DND-41 (cell line): ENCODE measurements at regions not wholly inside any gene's neighbourhood (a gene's known extent, or its start where the extent isn't known, plus 50 kb on each side); places are given as distances from the start of the nearest gene placed in this dataset.
"Not testable (repeated sequence)": the region's sequence is repeated elsewhere in the genome, so short reads cannot be mapped to it uniquely, and the experiment has no call there.

Experiments used
- ATAC-seq: fragments of 200-7000 bp; cut with Tn5 transposase; 3 replicates; pipeline ENCODE4 v1.9.1; 2021; ENCODE audit warnings: low read depth; ENCODE audit not compliant: insufficient read depth
- DNase-seq: peaks from one replicate; pipeline ENCODE4 v3.0.0-alpha.2; 2020
- H2AFZ ChIP-seq: 2 replicates; pipeline ENCODE4 v1.6.0; 2012; ENCODE audit warnings: low read depth, low read length
- H3K27ac ChIP-seq: 2 replicates; pipeline ENCODE4 v1.5.1; 2012; ENCODE audit warnings: low read length, inconsistent platforms
- H3K27me3 ChIP-seq: fragments of 200-600 bp; sonication (generic); 2 replicates; pipeline ENCODE4 v1.6.0; 2012; ENCODE audit warnings: low read length, mild to moderate bottlenecking, inconsistent platforms; ENCODE audit not compliant: insufficient read depth, poor library complexity
- H3K36me3 ChIP-seq: 2 replicates; pipeline ENCODE4 v1.5.1; 2012; ENCODE audit warnings: low read length, inconsistent platforms; ENCODE audit not compliant: insufficient read depth
- H3K4me1 ChIP-seq: 2 replicates; pipeline ENCODE4 v1.5.1; 2012; ENCODE audit warnings: mild to moderate bottlenecking, low read length; ENCODE audit not compliant: insufficient read depth
- H3K4me2 ChIP-seq: 2 replicates; pipeline ENCODE4 v1.6.0; 2012; ENCODE audit warnings: mild to moderate bottlenecking, moderate library complexity, low read length, inconsistent platforms; ENCODE audit not compliant: insufficient read depth
- H3K4me3 ChIP-seq, 2 experiments: fragments of 200-600 bp in 1 of 2; shearing (Covaris generic) in 1 of 2; 2 replicates each; pipeline ENCODE4 v1.5.1; 2012 to 2016; ENCODE audit warnings: inconsistent platforms in 2 of 2, low read length in 2 of 2, mild to moderate bottlenecking in 2 of 2, low read depth in 1 of 2, moderate library complexity in 1 of 2
- H3K79me2 ChIP-seq: 2 replicates; pipeline ENCODE4 v1.6.0; 2012; ENCODE audit warnings: low read length, inconsistent platforms; ENCODE audit not compliant: insufficient read depth
- H3K9ac ChIP-seq: 2 replicates; pipeline ENCODE4 v1.6.0; 2012; ENCODE audit warnings: low read depth, mild to moderate bottlenecking, inconsistent platforms, low read length, moderate library complexity
- H3K9me3 ChIP-seq: 2 replicates; pipeline ENCODE4 v1.5.1; 2012; ENCODE audit warnings: low read length, moderate library complexity, mild to moderate bottlenecking, inconsistent platforms; ENCODE audit not compliant: insufficient read depth, severe bottlenecking
- H4K20me1 ChIP-seq: 2 replicates; pipeline ENCODE4 v1.6.0; 2012; ENCODE audit warnings: low read length; ENCODE audit not compliant: insufficient read depth
- CTCF ChIP-seq: IDR thresholded peaks from 2 replicates; pipeline ENCODE4 v1.5.1; 2012; ENCODE audit warnings: borderline replicate concordance, low read length, moderate library complexity, mild to moderate bottlenecking; ENCODE audit not compliant: poor library complexity, severe bottlenecking; ENCODE audit errors: extremely low read depth
- EZH2 ChIP-seq: IDR thresholded peaks from 3 replicates; pipeline ENCODE4 v1.6.1; 2012; ENCODE audit warnings: borderline replicate concordance, low read depth, mild to moderate bottlenecking, moderate library complexity, low read length, inconsistent platforms; ENCODE audit not compliant: severe bottlenecking

- ATAC-seq, result no peak
- no peaks in the 10 kb centered on the region for H4K20me1 ChIP-seq
- H3K9ac ChIP-seq, result no peak overlapping the region
- H2AFZ ChIP-seq, result no peak overlapping the region
- no peak for DNase-seq
- no peak overlapping the region for H3K27ac ChIP-seq
- TF ChIP-seq CTCF (no peak), EZH2 (no peak)
- no peak overlapping the region for H3K4me2 ChIP-seq
- H3K79me2 ChIP-seq, result no peaks in the 10 kb centered on the region
- no peaks in the 10 kb centered on the region for H3K27me3 ChIP-seq
- H3K36me3 ChIP-seq, result no peaks in the 10 kb centered on the region
- no peak overlapping the region for H3K4me3 ChIP-seq
- H3K4me1 ChIP-seq, result no peaks in the 10 kb centered on the region
- H3K9me3 ChIP-seq, result no peaks in the 10 kb centered on the region
These were observed 588.8 kb downstream of the ANKRD50 start for GRCh38 chr4:124123721-124124120.

GRCh38 chr4:124131324-124131723 is 581.2 kb downstream of the ANKRD50 start:
- not testable (repeated sequence) for H4K20me1 ChIP-seq, H3K4me2 ChIP-seq, ATAC-seq

GRCh38 chr4:124132161-124132560 is 580.4 kb downstream of the ANKRD50 start:
- Histone ChIP-seq H3K9ac (no peak overlapping the region), H3K4me3 (no peak overlapping the region), H3K36me3 (no peaks in the 10 kb centered on the region), H2AFZ (no peak overlapping the region), H3K4me1 (no peaks in the 10 kb centered on the region), H3K4me2 (no peak overlapping the region), H3K27me3 (no peaks in the 10 kb centered on the region), H3K79me2 (no peaks in the 10 kb centered on the region), H4K20me1 (no peaks in the 10 kb centered on the region), H3K27ac (no peak overlapping the region), H3K9me3 (no peaks in the 10 kb centered on the region)
- TF ChIP-seq CTCF (no peak), EZH2 (no peak)
- DNase-seq, result no peak
- no peak for ATAC-seq

More at GRCh38 chr4:124131324-124131723, 581.2 kb downstream of the ANKRD50 start:
- not testable (repeated sequence) for H3K79me2 ChIP-seq, H3K27ac ChIP-seq, H2AFZ ChIP-seq, H3K27me3 ChIP-seq, H3K4me1 ChIP-seq, DNase-seq, H3K4me3 ChIP-seq, H3K9me3 ChIP-seq, H3K36me3 ChIP-seq, H3K9ac ChIP-seq

GRCh38 chr4:124133753-124134152 is 578.8 kb downstream of the ANKRD50 start:
- no peak for TF ChIP-seq EZH2
- no peak for TF ChIP-seq CTCF
- Histone ChIP-seq H3K79me2 (no peaks in the 10 kb centered on the region), H3K36me3 (no peaks in the 10 kb centered on the region), H4K20me1 (no peaks in the 10 kb centered on the region), H3K9me3 (no peaks in the 10 kb centered on the region), H3K27ac (no peak overlapping the region), H3K4me1 (no peaks in the 10 kb centered on the region), H3K9ac (no peak overlapping the region), H3K4me3 (no peak overlapping the region), H2AFZ (no peak overlapping the region), H3K27me3 (no peaks in the 10 kb centered on the region), H3K4me2 (no peak overlapping the region)
- DNase-seq (no peak), ATAC-seq (no peak)
